K562 (cell line): ENCODE measurements at regions not wholly inside any gene's neighbourhood (a gene's known extent, or its start where the extent isn't known, plus 50 kb on each side); places are given as distances from the start of the nearest gene placed in this dataset.

Source experiments
- ATAC-seq: fragments of 200-7000 bp; cut with Tn5 transposase; 3 replicates; pipeline ENCODE4 v1.9.1; 2020; ENCODE audit warnings: moderate library complexity
- BruUV-seq: library from RNA; stranded (reverse); fragments of 400-500 nt; replicated peaks from 2 replicates; lab custom pipeline; 2021; lab: Mats Ljungman, UMichigan
- CTCF ChIA-PET: fragments of 300-600 bp; formaldehyde crosslinking; extraction: SDS; loops from one replicate; lab custom pipeline; 2021; ENCODE audit warnings: low intra/inter-chr PET ratio; lab: Yijun Ruan, JAX
- POLR2A ChIA-PET: fragments of 300-600, 350-650 bp; sonication (Branson Sonifier 250); formaldehyde crosslinking; extraction: SDS; loops from one replicate; lab custom pipeline; 2021; ENCODE audit warnings: antibody characterized with exemption, inconsistent platforms; lab: Yijun Ruan, JAX
- DNase-seq, 4 experiments: peaks; one replicate each; pipeline versions ENCODE4 v3.0.0 to v3.0.0-alpha.2; 2011 to 2018; ENCODE audit warnings: low spot score in 3 of 4, mixed read lengths in 3 of 4; ENCODE audit errors: extremely low read depth in 1 of 4
- FAIRE-seq: peaks from 2 replicates; lab custom pipeline; 2011; peaks lifted over from hg19 to GRCh38; lab: Jason Lieb, UNC
- H2AFZ ChIP-seq: 2 replicates; pipeline ENCODE4 v1.6.0; 2011; ENCODE audit warnings: low read depth, low read length, control low read depth, inconsistent platforms
- H3K27ac ChIP-seq: fragments of 200-600 bp; 3 replicates; pipeline ENCODE4 v1.8.0; 2011; ENCODE audit warnings: low read depth, mild to moderate bottlenecking, control low read depth, inconsistent platforms, low read length, moderate library complexity, mixed read lengths; ENCODE audit errors: extremely low read depth
- H3K27me3 ChIP-seq, 2 experiments: fragments of 300-600 bp in 1 of 2; 2 replicates in 1 of 2; 3 replicates in 1 of 2; pipeline versions ENCODE4 v1.6.0 to v1.8.0; 2011; ENCODE audit warnings: inconsistent platforms in 2 of 2, low read length in 2 of 2, mild to moderate bottlenecking in 1 of 2, mixed read lengths in 1 of 2, moderate library complexity in 1 of 2; ENCODE audit not compliant: control insufficient read depth in 2 of 2, insufficient read depth in 2 of 2
- H3K36me3 ChIP-seq: fragments of 300-600 bp; 3 replicates; pipeline ENCODE4 v1.8.0; 2011; ENCODE audit warnings: mild to moderate bottlenecking, low read length, inconsistent platforms; ENCODE audit not compliant: control insufficient read depth, insufficient read depth
- H3K4me1 ChIP-seq, 2 experiments: fragments of 200-600 bp in 1 of 2; replicated peaks in 1 of 2; 2 replicates in 1 of 2; 3 replicates in 1 of 2; pipeline versions ENCODE4 v1.5.1 to v1.8.0; 2011; ENCODE audit warnings: inconsistent platforms in 2 of 2, low read length in 2 of 2, mild to moderate bottlenecking in 1 of 2, mixed read lengths in 1 of 2, moderate library complexity in 1 of 2; ENCODE audit not compliant: control insufficient read depth in 2 of 2, insufficient read depth in 2 of 2
- H3K4me2 ChIP-seq: 2 replicates; pipeline ENCODE4 v1.6.1; 2011; ENCODE audit warnings: low read length, control low read depth, inconsistent platforms, mixed read lengths; ENCODE audit not compliant: insufficient read depth
- H3K4me3 ChIP-seq: fragments of 200-600 bp; sonication (generic), shearing (Covaris generic); 2 replicates; pipeline ENCODE4 v1.5.1; 2016; ENCODE audit warnings: control low read depth, inconsistent platforms
- H3K79me2 ChIP-seq: fragments of 200-600 bp; 3 replicates; pipeline ENCODE4 v1.8.0; 2011; ENCODE audit warnings: low read length, inconsistent platforms; ENCODE audit not compliant: control insufficient read depth, insufficient read depth
- H3K9ac ChIP-seq, 2 experiments: 2 replicates each; pipeline versions ENCODE4 v1.6.0 to v1.6.1; 2011; ENCODE audit warnings: low read depth in 2 of 2, low read length in 2 of 2, control low read depth in 1 of 2, inconsistent platforms in 1 of 2, mild to moderate bottlenecking in 1 of 2, mixed read lengths in 1 of 2; ENCODE audit not compliant: insufficient read depth in 1 of 2
- H3K9me1 ChIP-seq: one replicate; pipeline ENCODE4 v1.6.0; 2011; ENCODE audit warnings: inconsistent platforms, mild to moderate bottlenecking, low read length, moderate library complexity; ENCODE audit not compliant: control insufficient read depth, insufficient read depth
- H3K9me3 ChIP-seq: replicated peaks from 2 replicates; pipeline ENCODE4 v1.5.1; 2011; ENCODE audit warnings: low read depth, low read length, inconsistent platforms; ENCODE audit not compliant: control insufficient read depth, insufficient read depth
- H4K20me1 ChIP-seq: replicated peaks from 2 replicates; pipeline ENCODE4 v1.6.1; 2011; ENCODE audit warnings: low read length, inconsistent platforms, mixed read lengths; ENCODE audit not compliant: control insufficient read depth, insufficient read depth
- RAD21 ChIP-seq, 2 experiments: fragments of 250-450 bp in 1 of 2; fragments of 450-650 bp in 1 of 2; sonication (Bioruptor Pico) in 1 of 2; formaldehyde crosslinking in 1 of 2; IDR thresholded peaks in 1 of 2; conservative IDR thresholded peaks in 1 of 2; 2 replicates each; pipeline versions ENCODE4 v1.4.0 to v1.8.0; 2020 to 2022; ENCODE audit warnings: mild to moderate bottlenecking in 2 of 2, moderate library complexity in 1 of 2
- REST ChIP-seq, 2 experiments: fragments of 450-650 bp; formaldehyde crosslinking in 1 of 2; IDR thresholded peaks; 2 replicates each; pipeline versions ENCODE4 v1.4.0 to v1.6.1; 2014 to 2020; ENCODE audit warnings: mild to moderate bottlenecking in 2 of 2, borderline replicate concordance in 1 of 2, low read depth in 1 of 2
- RFX7 ChIP-seq: fragments of 250-450 bp; sonication (Bioruptor Pico); IDR thresholded peaks from 2 replicates; pipeline ENCODE4 v1.5.1; 2021; ENCODE audit warnings: mild to moderate bottlenecking
- SMAD2 ChIP-seq: fragments of 150-350 bp; IDR thresholded peaks from 2 replicates; pipeline ENCODE4 v1.6.1; 2014; ENCODE audit warnings: low read depth, mild to moderate bottlenecking, low read length
- WGBS: fragments of 100-300 bp; shearing (Covaris generic); methylation state at CpG from one replicate; pipeline ENCODE4 v1.1.6; 2016; ENCODE audit warnings: low coverage, mixed read lengths; ENCODE audit not compliant: insufficient coverage; ENCODE audit errors: missing lambda C conversion rate; 5-methylcytosine and 5-hydroxymethylcytosine counted together
- in situ Hi-C: fragments of 300-500 bp; cut with MboI; formaldehyde crosslinking; loops from 4 replicates; pipeline ENCODE4 v1.15.0; 2018; ENCODE audit warnings: inconsistent platforms, mixed read lengths
- intact Hi-C: fragments of 100-400 bp; cut with micrococcal nuclease; formaldehyde crosslinking; loops from 2 replicates; pipeline ENCODE4 v1.14.2; 2022
- TF ChIP-seq, protein P1 (sequence below), 3 experiments: IDR thresholded peaks in 2 of 3; conservative IDR thresholded peaks in 1 of 3; 2 replicates each; pipeline ENCODE4 v1.5.1; 2011 to 2012; ENCODE audit warnings: low read length in 3 of 3, mild to moderate bottlenecking in 3 of 3, control low read depth in 2 of 3, improper control_type of control experiment in 1 of 3, inconsistent platforms in 1 of 3, low read depth in 1 of 3, mixed read lengths in 1 of 3, moderate library complexity in 1 of 3; ENCODE audit not compliant: insufficient read depth in 2 of 3

- TF ChIP-seq RFX7 (no peak), REST (IDR thresholded peaks at IDR 0.05; ENCODE audit: borderline replicate concordance) (peak; percentile 30; the same call in 1 of the 2 replicates), REST (CRISPR knock-in tag; IDR thresholded peaks at IDR 0.05; ENCODE audit: low read depth) (no peak), SMAD2 (no peak), RAD21 (CRISPR knock-in tag; conservative IDR thresholded peaks at IDR 0.05 in 1 of 2, IDR thresholded peaks at IDR 0.05 in 1 of 2) (peak; percentile 41 to 72)
- TF ChIP-seq, protein P1, sequence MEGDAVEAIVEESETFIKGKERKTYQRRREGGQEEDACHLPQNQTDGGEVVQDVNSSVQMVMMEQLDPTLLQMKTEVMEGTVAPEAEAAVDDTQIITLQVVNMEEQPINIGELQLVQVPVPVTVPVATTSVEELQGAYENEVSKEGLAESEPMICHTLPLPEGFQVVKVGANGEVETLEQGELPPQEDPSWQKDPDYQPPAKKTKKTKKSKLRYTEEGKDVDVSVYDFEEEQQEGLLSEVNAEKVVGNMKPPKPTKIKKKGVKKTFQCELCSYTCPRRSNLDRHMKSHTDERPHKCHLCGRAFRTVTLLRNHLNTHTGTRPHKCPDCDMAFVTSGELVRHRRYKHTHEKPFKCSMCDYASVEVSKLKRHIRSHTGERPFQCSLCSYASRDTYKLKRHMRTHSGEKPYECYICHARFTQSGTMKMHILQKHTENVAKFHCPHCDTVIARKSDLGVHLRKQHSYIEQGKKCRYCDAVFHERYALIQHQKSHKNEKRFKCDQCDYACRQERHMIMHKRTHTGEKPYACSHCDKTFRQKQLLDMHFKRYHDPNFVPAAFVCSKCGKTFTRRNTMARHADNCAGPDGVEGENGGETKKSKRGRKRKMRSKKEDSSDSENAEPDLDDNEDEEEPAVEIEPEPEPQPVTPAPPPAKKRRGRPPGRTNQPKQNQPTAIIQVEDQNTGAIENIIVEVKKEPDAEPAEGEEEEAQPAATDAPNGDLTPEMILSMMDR (IDR thresholded peaks at IDR 0.05 in 2 of 3, conservative IDR thresholded peaks at IDR 0.05 in 1 of 3; ENCODE audit: insufficient read depth in 2 of 3, low read depth in 1 of 3, low read length in 3 of 3) = peak in 1 of 3 experiments; percentile 55; a peak in 2 of 6 replicates
- TF ChIP-seq, all 486 proteins: peak for 3
- ChIA-PET CTCF (interaction anchor here (0.6 to 1.8 kb wide), 5 partner anchors 8 to 823 kb away, joined by 3 to 10 read pairs (median 3); no protein-coding TSS in a partner anchor), POLR2A (interaction anchor here (0.5 to 1.3 kb wide), 5 partner anchors 9 to 924 kb away, joined by 3 to 4 read pairs (median 3); no protein-coding TSS in a partner anchor)
- no peaks in the 10 kb centered on the region for H3K4me1 ChIP-seq
- no peaks in the 10 kb centered on the region for H3K9me1 ChIP-seq
- BruUV-seq = no TSS peak
- H3K27me3 ChIP-seq = no peaks in the 10 kb centered on the region
- H3K27ac ChIP-seq = no peak overlapping the region
- DNase-seq (peak in 1 of 4 experiments; percentile 8), FAIRE-seq (no peak), ATAC-seq (peak; percentile 49; the same call in 1 of the 3 replicates)
- in situ Hi-C loops (no loop called here), intact Hi-C loops (no loop called here)
- no peak overlapping the region for H2AFZ ChIP-seq
- H3K79me2 ChIP-seq = no peaks in the 10 kb centered on the region
- H3K4me2 ChIP-seq = no peak overlapping the region
- H3K9me3 ChIP-seq = no peaks in the 10 kb centered on the region
- 4% methylated on average over 3 of the region's 3 CpGs for WGBS
- H3K36me3 ChIP-seq = no peaks in the 10 kb centered on the region
- no peak overlapping the region for H3K4me3 ChIP-seq
- H3K9ac ChIP-seq = no peak overlapping the region
- no peaks in the 10 kb centered on the region for H4K20me1 ChIP-seq
Observed at GRCh38 chr12:102740141-102740955, 176.7 kb downstream of the PAH start.
